Uterus (tissue), 2 donors: ENCODE measurements at regions not wholly inside any gene's neighbourhood (a gene's known extent, or its start where the extent isn't known, plus 50 kb on each side); places are given as distances from the start of the nearest gene placed in this dataset.

Experiments
- POLR2A ChIP-seq, 2 donors: fragments of 450-650 bp; IDR thresholded peaks; one replicate each; pipeline ENCODE4 v1.6.1; 2016; ENCODE audit warnings: antibody characterized with exemption in 2 of 2, mild to moderate bottlenecking in 1 of 2, moderate library complexity in 1 of 2
- TF ChIP-seq, protein P1 (sequence below), 4 experiments: fragments of 200-600 bp in 2 of 4; fragments of 450-650 bp in 2 of 4; sonication (generic) in 2 of 4; IDR thresholded peaks; one replicate each; pipeline ENCODE4 v1.5.1; 2016 to 2019; ENCODE audit warnings: antibody characterized with exemption in 4 of 4, mild to moderate bottlenecking in 2 of 4, moderate library complexity in 1 of 4

DNA sequence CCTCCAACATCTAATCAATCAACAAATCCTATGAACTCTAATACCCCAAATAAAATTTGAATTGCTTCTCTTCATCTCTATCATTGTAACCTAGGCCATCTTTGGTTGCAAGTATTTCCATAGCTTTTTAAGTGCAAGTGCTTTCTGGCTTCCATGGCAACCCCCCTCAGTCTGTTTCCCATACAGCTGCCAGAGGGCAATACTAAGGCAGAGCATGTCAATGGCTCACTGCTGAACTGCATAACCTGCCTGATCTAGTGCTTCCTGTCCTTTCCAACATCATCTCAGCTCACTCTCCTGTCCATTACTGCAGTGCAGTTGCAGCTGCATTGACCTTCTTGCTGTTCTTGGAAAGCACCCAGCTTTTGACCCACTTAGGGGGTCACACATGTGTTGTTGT, 198.4 kb downstream of the WNT5A start:
- TF ChIP-seq, protein P1, sequence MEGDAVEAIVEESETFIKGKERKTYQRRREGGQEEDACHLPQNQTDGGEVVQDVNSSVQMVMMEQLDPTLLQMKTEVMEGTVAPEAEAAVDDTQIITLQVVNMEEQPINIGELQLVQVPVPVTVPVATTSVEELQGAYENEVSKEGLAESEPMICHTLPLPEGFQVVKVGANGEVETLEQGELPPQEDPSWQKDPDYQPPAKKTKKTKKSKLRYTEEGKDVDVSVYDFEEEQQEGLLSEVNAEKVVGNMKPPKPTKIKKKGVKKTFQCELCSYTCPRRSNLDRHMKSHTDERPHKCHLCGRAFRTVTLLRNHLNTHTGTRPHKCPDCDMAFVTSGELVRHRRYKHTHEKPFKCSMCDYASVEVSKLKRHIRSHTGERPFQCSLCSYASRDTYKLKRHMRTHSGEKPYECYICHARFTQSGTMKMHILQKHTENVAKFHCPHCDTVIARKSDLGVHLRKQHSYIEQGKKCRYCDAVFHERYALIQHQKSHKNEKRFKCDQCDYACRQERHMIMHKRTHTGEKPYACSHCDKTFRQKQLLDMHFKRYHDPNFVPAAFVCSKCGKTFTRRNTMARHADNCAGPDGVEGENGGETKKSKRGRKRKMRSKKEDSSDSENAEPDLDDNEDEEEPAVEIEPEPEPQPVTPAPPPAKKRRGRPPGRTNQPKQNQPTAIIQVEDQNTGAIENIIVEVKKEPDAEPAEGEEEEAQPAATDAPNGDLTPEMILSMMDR (IDR thresholded peaks at IDR 0.05) = no peak
- TF ChIP-seq POLR2A (IDR thresholded peaks at IDR 0.05) = no peak
